Naive B cell (primary cell): ENCODE measurements at regions not wholly inside any gene's neighbourhood (a gene's known extent, or its start where the extent isn't known, plus 50 kb on each side); places are given as distances from the start of the nearest gene placed in this dataset.
"Not testable (repeated sequence)": the region's sequence is repeated elsewhere in the genome, so short reads cannot be mapped to it uniquely, and the experiment has no call there.

Source experiments
- ATAC-seq, 2 donors: fragments of 150-1000 bp; cut with Tn5 transposase; 2 replicates each; pipeline ENCODE4 v1.10.0; 2021; ENCODE audit warnings: low read depth in 2 of 2, mild to moderate bottlenecking in 2 of 2, moderate library complexity in 2 of 2
- DNase-seq: peaks from one replicate; pipeline ENCODE4 v3.0.0; 2022
- H3K27ac Mint-ChIP-seq, 6 donors: one replicate each; pipeline ENCODE4 v1.8.0; 2020 to 2022; ENCODE audit warnings: mild to moderate bottlenecking in 6 of 6, mixed read lengths in 6 of 6, moderate library complexity in 5 of 6, inconsistent platforms in 2 of 6
- H3K27me3 Mint-ChIP-seq, 3 donors: one replicate each; pipeline ENCODE4 v1.8.0; 2021 to 2022; ENCODE audit warnings: mixed read lengths in 3 of 3, mild to moderate bottlenecking in 1 of 3
- H3K36me3 Mint-ChIP-seq, 2 donors: one replicate each; pipeline ENCODE4 v1.8.0; 2020 to 2022; ENCODE audit warnings: mixed read lengths in 2 of 2, inconsistent platforms in 1 of 2, mild to moderate bottlenecking in 1 of 2
- H3K4me1 Mint-ChIP-seq, 3 donors: one replicate each; pipeline ENCODE4 v1.8.0; 2020 to 2022; ENCODE audit warnings: mixed read lengths in 3 of 3, inconsistent platforms in 1 of 3, mild to moderate bottlenecking in 1 of 3, moderate library complexity in 1 of 3
- H3K4me3 Mint-ChIP-seq, 8 donors: one replicate each; pipeline ENCODE4 v1.8.0; 2020 to 2022; ENCODE audit warnings: mild to moderate bottlenecking in 8 of 8, mixed read lengths in 8 of 8, moderate library complexity in 8 of 8, inconsistent platforms in 2 of 8
- H3K9me3 Mint-ChIP-seq, 7 donors: one replicate each; pipeline ENCODE4 v1.8.0; 2020 to 2022; ENCODE audit warnings: mixed read lengths in 7 of 7, mild to moderate bottlenecking in 5 of 7, inconsistent platforms in 2 of 7, moderate library complexity in 1 of 7

- not testable (repeated sequence) for DNase-seq, H3K27me3 Mint-ChIP-seq, ATAC-seq, H3K9me3 Mint-ChIP-seq, H3K36me3 Mint-ChIP-seq, H3K4me3 Mint-ChIP-seq, H3K27ac Mint-ChIP-seq, H3K4me1 Mint-ChIP-seq
These were observed 682.0 kb downstream of the RFPL4B start for GRCh38 chr6:113029161-113029560.

GRCh38 chr6:113031591-113032238, 684.6 kb downstream of the RFPL4B start:
- Mint-ChIP-seq H3K9me3 (peaks cover 0 to 3% (median 0%) of the 10 kb centered on the region in 7 donors), H3K4me3 (no peak overlapping the region), H3K36me3 (no peaks in the 10 kb centered on the region), H3K4me1 (no peaks in the 10 kb centered on the region), H3K27ac (no peak overlapping the region), H3K27me3 (peaks cover 0 to 12% (median 0%) of the 10 kb centered on the region in 3 donors)
- DNase-seq: no peak
- no peak for ATAC-seq

GRCh38 chr6:113039005-113039404, 691.9 kb downstream of the RFPL4B start:
- Mint-ChIP-seq H3K4me1 (no peaks in the 10 kb centered on the region), H3K4me3 (no peak overlapping the region), H3K27me3 (peaks cover 0 to 12% (median 0%) of the 10 kb centered on the region in 3 donors), H3K27ac (no peak overlapping the region), H3K36me3 (no peaks in the 10 kb centered on the region), H3K9me3 (peaks cover 0 to 6% (median 0%) of the 10 kb centered on the region in 7 donors)
- DNase-seq (no peak), ATAC-seq (no peak)

- Mint-ChIP-seq H3K27ac (no peak overlapping the region), H3K36me3 (no peaks in the 10 kb centered on the region), H3K4me3 (no peak overlapping the region), H3K27me3 (peaks cover 0 to 4% (median 0%) of the 10 kb centered on the region in 3 donors), H3K4me1 (peaks cover 0 to 5% (median 0%) of the 10 kb centered on the region in 3 donors), H3K9me3 (peaks cover 0 to 2% (median 0%) of the 10 kb centered on the region in 7 donors)
- no peak for DNase-seq
- no peak for ATAC-seq
These were observed 700.0 kb downstream of the RFPL4B start for GRCh38 chr6:113047148-113047547.

- Mint-ChIP-seq H3K4me1 (peaks cover 0 to 5% (median 0%) of the 10 kb centered on the region in 3 donors), H3K4me3 (no peak overlapping the region), H3K27me3 (peaks cover 0 to 4% (median 0%) of the 10 kb centered on the region in 3 donors)
These were observed 700.8 kb downstream of the RFPL4B start for GRCh38 chr6:113047932-113048331.

GRCh38 chr6:113048741-113049140, 701.6 kb downstream of the RFPL4B start:
- Mint-ChIP-seq H3K9me3 (no peaks in the 10 kb centered on the region), H3K36me3 (no peaks in the 10 kb centered on the region), H3K4me3 (no peak overlapping the region), H3K27ac (no peak overlapping the region), H3K4me1 (peaks cover 0 to 5% (median 0%) of the 10 kb centered on the region in 3 donors), H3K27me3 (peaks cover 0 to 4% (median 0%) of the 10 kb centered on the region in 3 donors)
- DNase-seq (no peak), ATAC-seq (no peak)

More at GRCh38 chr6:113047932-113048331, 700.8 kb downstream of the RFPL4B start:
- Mint-ChIP-seq H3K9me3 (peaks cover 0 to 1% (median 0%) of the 10 kb centered on the region in 7 donors), H3K36me3 (no peaks in the 10 kb centered on the region), H3K27ac (no peak overlapping the region)
- no peak for ATAC-seq
- DNase-seq: no peak

DNA sequence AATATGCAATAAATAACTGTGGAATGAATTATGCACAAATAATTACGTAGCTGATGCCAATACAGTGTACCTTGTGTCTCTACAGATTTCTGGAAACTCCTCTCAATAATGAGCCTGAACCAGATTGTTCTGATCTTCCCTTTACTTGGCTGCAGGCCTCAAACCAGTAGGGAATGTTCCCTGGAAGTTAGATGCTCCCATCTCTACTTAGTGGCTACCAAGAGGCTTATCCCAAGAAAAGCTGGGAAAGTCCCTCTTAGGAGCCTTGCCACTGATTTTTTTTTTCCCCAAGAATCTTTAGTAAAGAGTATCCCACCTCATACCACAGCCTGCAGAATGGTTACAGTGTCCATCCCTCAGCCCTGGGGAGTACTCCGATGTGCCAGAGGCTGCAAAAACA, 702.1 kb downstream of the RFPL4B start:
- DNase-seq: no peak
- ATAC-seq: no peak
- Mint-ChIP-seq H3K9me3 (no peaks in the 10 kb centered on the region), H3K36me3 (no peaks in the 10 kb centered on the region), H3K27me3 (peaks cover 0 to 4% (median 0%) of the 10 kb centered on the region in 3 donors), H3K4me3 (no peak overlapping the region), H3K4me1 (peaks cover 0 to 5% (median 0%) of the 10 kb centered on the region in 3 donors), H3K27ac (peak overlapping the region in 1 of 6 donors; percentile 91)

- no peak overlapping the region for H3K27ac Mint-ChIP-seq
- no peak overlapping the region for H3K4me3 Mint-ChIP-seq
- DNase-seq (no peak), ATAC-seq (no peak)
- no peaks in the 10 kb centered on the region for H3K36me3 Mint-ChIP-seq
- H3K9me3 Mint-ChIP-seq: no peaks in the 10 kb centered on the region
- peaks cover 0 to 5% (median 0%) of the 10 kb centered on the region in 3 donors for H3K4me1 Mint-ChIP-seq
- peaks cover 0 to 4% (median 0%) of the 10 kb centered on the region in 3 donors for H3K27me3 Mint-ChIP-seq
These were observed 703.1 kb downstream of the RFPL4B start for GRCh38 chr6:113050010-113050858.

DNA sequence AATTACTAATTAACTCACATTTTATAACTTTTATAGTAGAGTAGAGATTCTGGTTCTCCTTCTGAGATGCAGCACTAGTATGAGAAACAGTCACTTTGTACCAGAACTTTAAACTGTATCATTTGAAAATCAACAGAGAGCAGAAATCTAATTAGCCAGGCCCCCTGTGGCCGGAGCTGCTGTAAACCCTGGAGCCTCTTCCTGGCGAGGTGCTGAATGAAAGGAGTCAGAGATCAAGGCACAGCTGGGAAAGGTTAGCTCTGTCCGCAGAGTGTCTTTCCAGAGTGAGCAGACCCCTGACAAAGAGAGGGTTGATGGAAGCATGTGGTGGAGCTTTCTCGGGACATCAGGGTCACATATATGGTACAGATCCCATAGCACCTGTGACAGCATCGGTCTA, 703.8 kb downstream of the RFPL4B start:
- Mint-ChIP-seq H3K36me3 (no peaks in the 10 kb centered on the region), H3K27ac (no peak overlapping the region), H3K27me3 (peaks cover 0 to 4% (median 3%) of the 10 kb centered on the region in 3 donors), H3K4me1 (peaks cover 0 to 5% (median 0%) of the 10 kb centered on the region in 3 donors), H3K9me3 (peaks cover 0 to 4% (median 0%) of the 10 kb centered on the region in 7 donors), H3K4me3 (no peak overlapping the region)
- DNase-seq (no peak), ATAC-seq (no peak)

DNA sequence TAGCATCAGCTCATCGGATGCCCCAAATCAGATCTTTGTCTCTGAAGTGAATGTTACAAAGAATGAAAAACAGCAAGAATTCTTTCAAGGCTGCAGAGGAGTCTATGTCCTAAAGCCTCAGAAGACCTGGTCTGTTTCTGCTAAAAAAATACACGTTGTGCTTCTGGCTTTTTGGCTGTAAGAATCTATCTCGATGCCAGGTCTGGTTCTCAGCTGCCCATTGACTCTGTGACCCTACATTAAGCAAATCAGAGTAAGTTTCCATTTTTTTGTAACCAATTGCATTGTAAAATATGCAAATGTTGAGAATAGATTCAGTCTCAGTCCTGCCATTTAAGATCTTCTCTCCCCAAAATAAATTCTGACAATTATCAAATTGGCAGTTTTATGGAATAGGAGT, 705.4 kb downstream of the RFPL4B start:
- H3K4me1 Mint-ChIP-seq: peaks cover 0 to 5% (median 0%) of the 10 kb centered on the region in 3 donors
- H3K4me3 Mint-ChIP-seq: no peak overlapping the region
- H3K27me3 Mint-ChIP-seq: peaks cover 0 to 4% (median 4%) of the 10 kb centered on the region in 3 donors
- H3K27ac Mint-ChIP-seq: no peak overlapping the region
- DNase-seq (no peak), ATAC-seq (no peak)
- H3K36me3 Mint-ChIP-seq: no peaks in the 10 kb centered on the region
- peaks cover 0 to 10% (median 0%) of the 10 kb centered on the region in 7 donors for H3K9me3 Mint-ChIP-seq

GRCh38 chr6:113055061-113055460, 707.9 kb downstream of the RFPL4B start:
- Mint-ChIP-seq H3K27ac (no peak overlapping the region), H3K4me1 (peaks cover 0 to 4% (median 0%) of the 10 kb centered on the region in 3 donors), H3K9me3 (peaks cover 0 to 10% (median 0%) of the 10 kb centered on the region in 7 donors), H3K27me3 (peaks cover 0 to 4% (median 4%) of the 10 kb centered on the region in 3 donors), H3K36me3 (no peaks in the 10 kb centered on the region), H3K4me3 (no peak overlapping the region)
- no peak for ATAC-seq
- no peak for DNase-seq

GRCh38 chr6:113055998-113056397, 708.9 kb downstream of the RFPL4B start:
- no peak for DNase-seq
- Mint-ChIP-seq H3K4me1 (no peaks in the 10 kb centered on the region), H3K27ac (no peak overlapping the region), H3K36me3 (no peaks in the 10 kb centered on the region), H3K9me3 (peaks cover 0 to 10% (median 0%) of the 10 kb centered on the region in 7 donors), H3K4me3 (no peak overlapping the region), H3K27me3 (peaks cover 0 to 4% (median 2%) of the 10 kb centered on the region in 3 donors)
- no peak for ATAC-seq

GRCh38 chr6:113057567-113058053, 710.5 kb downstream of the RFPL4B start:
- Mint-ChIP-seq H3K36me3 (no peaks in the 10 kb centered on the region), H3K27ac (peak overlapping the region in 1 of 6 donors; percentile 5), H3K9me3 (peaks cover 0 to 10% (median 0%) of the 10 kb centered on the region in 7 donors), H3K27me3 (peaks cover 0 to 4% (median 0%) of the 10 kb centered on the region in 3 donors), H3K4me3 (no peak overlapping the region), H3K4me1 (no peaks in the 10 kb centered on the region)
- DNase-seq: no peak
- ATAC-seq: no peak
